ENCODE measurements at regions not wholly inside any gene's neighbourhood (a gene's known extent, or its start where the extent isn't known, plus 50 kb on each side); places are given as distances from the start of the nearest gene placed in this dataset.

DNA sequence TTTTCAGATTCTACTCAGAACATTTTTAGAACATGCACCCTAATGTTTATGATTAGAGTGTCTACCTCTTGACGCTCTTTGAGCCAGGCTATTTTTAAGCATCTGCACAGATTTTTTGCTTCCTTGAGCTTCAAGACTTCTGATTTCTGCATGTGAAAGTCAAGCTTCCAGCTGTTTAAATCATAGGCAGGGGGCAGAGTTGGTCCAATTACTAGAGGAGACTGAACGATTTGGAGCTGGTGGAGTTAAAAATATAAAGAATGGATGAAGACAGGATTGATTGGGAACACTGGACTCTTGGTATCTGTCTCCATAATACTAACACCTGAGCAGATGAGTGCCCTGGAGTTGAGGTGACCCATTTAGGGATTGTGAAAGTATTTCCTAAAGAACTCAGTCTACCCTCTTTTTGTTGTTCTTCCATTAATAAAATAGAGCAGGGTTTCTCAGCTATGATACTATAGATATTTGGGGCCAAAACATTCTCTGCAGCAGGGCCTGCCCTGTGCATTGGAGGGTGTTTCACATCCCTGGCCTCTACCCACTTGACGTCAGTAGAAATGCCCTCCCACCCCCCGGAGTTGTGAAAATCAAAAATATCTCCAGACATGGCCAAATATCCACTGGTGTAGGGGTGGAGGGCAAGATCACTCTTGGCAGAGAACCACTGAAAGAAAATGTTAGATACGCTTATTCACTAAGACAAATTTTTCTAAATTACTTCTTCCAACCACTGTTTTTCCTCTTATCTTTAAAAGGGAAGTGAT is 160.1 kb downstream of the COG6 start:
- TF ChIP-seq POLR2AphosphoS5 (IDR thresholded peaks at IDR 0.05) (no peak), POLR2A (IDR thresholded peaks at IDR 0.05) (no peak)
